Small intestine (tissue), 7 donors: ENCODE measurements at regions not wholly inside any gene's neighbourhood (a gene's known extent, or its start where the extent isn't known, plus 50 kb on each side); places are given as distances from the start of the nearest gene placed in this dataset.
"Not testable (repeated sequence)": the region's sequence is repeated elsewhere in the genome, so short reads cannot be mapped to it uniquely, and the experiment has no call there.

Source experiments
- DNase-seq, 2 donors: peaks; one replicate each; pipeline versions ENCODE4 v3.0.0 to v3.0.0-alpha.2; 2013
- FAIRE-seq: peaks from 2 replicates; lab custom pipeline; 2012; peaks lifted over from hg19 to GRCh38; lab: Jason Lieb, UNC
- H3K27ac ChIP-seq, 3 donors: one replicate each; pipeline ENCODE4 v1.5.1; 2013; ENCODE audit warnings: low read length in 2 of 3, mild to moderate bottlenecking in 2 of 3, control low read depth in 1 of 3, inconsistent platforms in 1 of 3, low read depth in 1 of 3, moderate library complexity in 1 of 3
- H3K27me3 ChIP-seq, 3 donors: one replicate each; pipeline ENCODE4 v1.6.1; 2013; ENCODE audit warnings: low read length in 3 of 3, inconsistent platforms in 1 of 3; ENCODE audit not compliant: control insufficient read depth in 3 of 3, insufficient read depth in 3 of 3
- H3K36me3 ChIP-seq, 3 donors: one replicate each; pipeline ENCODE4 v1.6.1; 2013; ENCODE audit warnings: low read length in 3 of 3, inconsistent platforms in 1 of 3, low read depth in 1 of 3, mild to moderate bottlenecking in 1 of 3, moderate library complexity in 1 of 3; ENCODE audit not compliant: control insufficient read depth in 3 of 3, insufficient read depth in 2 of 3
- H3K4me1 ChIP-seq, 3 donors: one replicate each; pipeline ENCODE4 v1.6.1; 2013; ENCODE audit warnings: low read length in 2 of 3, inconsistent platforms in 1 of 3, low read depth in 1 of 3, mild to moderate bottlenecking in 1 of 3, moderate library complexity in 1 of 3; ENCODE audit not compliant: control insufficient read depth in 3 of 3, insufficient read depth in 2 of 3
- H3K4me3 ChIP-seq, 3 donors: one replicate each; pipeline ENCODE4 v1.5.1; 2013; ENCODE audit warnings: low read length in 3 of 3, control low read depth in 1 of 3, inconsistent platforms in 1 of 3, low read depth in 1 of 3, mild to moderate bottlenecking in 1 of 3, moderate library complexity in 1 of 3
- H3K9me3 ChIP-seq, 2 donors: one replicate each; pipeline ENCODE4 v1.6.1; 2013; ENCODE audit warnings: low read depth in 1 of 2, low read length in 1 of 2; ENCODE audit not compliant: control insufficient read depth in 2 of 2, insufficient read depth in 1 of 2
- WGBS, 3 donors: extraction: QIAGEN DNeasy Blood & Tissue Kit; methylation state at CpG; one replicate each; pipeline ENCODE4 v1.1.7; 2013; 5-methylcytosine and 5-hydroxymethylcytosine counted together
- donor health status: healthy with polysubstance abuse.
- donor health status: control.
- donor health status: control.
- donor health status: Bipolar disorder and iron deficiency.
- donor health status: healthy.

GRCh38 chr2:131948641-131949040 lies 213.1 kb downstream of the ANKRD30BL start:
- not testable (repeated sequence) for DNase-seq

DNA sequence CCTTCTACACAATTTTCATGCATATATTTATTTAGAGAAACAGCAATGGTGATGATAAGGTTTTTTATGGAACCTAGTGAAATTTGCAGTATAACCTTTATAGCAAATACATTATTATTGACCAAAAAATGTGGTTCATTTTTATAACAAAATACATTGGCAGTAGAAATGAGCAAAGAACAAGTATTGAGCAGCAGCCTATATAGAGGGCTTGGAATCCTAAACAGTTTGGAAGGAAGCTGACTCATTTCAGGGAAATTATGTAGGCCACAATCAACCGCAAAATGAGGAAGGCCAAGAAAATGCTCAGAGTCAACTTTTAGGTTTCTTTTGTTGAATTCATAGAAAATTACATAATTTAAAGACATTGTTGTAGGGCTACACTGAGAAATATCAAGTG lies 238.5 kb downstream of the ANKRD30BL start:
- H3K27me3 ChIP-seq, H3K9me3 ChIP-seq, H3K27ac ChIP-seq, H3K4me3 ChIP-seq, H3K36me3 ChIP-seq, DNase-seq, H3K4me1 ChIP-seq: not testable (repeated sequence)
- 29 to 62% (median 60%) methylated on average over 1 of the region's 1 CpG for WGBS, 3 donors
- peak; percentile 19 for FAIRE-seq

More at GRCh38 chr2:131948641-131949040, 213.1 kb downstream of the ANKRD30BL start:
- H3K36me3 ChIP-seq, H3K4me3 ChIP-seq, H3K27me3 ChIP-seq, FAIRE-seq, H3K9me3 ChIP-seq, H3K4me1 ChIP-seq, H3K27ac ChIP-seq: not testable (repeated sequence)

- not testable (repeated sequence) for H3K27me3 ChIP-seq, DNase-seq, H3K4me1 ChIP-seq, H3K27ac ChIP-seq, H3K4me3 ChIP-seq, H3K9me3 ChIP-seq, H3K36me3 ChIP-seq
- FAIRE-seq: peak; percentile 30
- 47 to 70% (median 61%) methylated on average over 2 of the region's 2 CpGs for WGBS, 3 donors
Measured at GRCh38 chr2:131922854-131923253, 238.9 kb downstream of the ANKRD30BL start.
